Ovary (tissue), 7 donors: ENCODE measurements at regions not wholly inside any gene's neighbourhood (a gene's known extent, or its start where the extent isn't known, plus 50 kb on each side); places are given as distances from the start of the nearest gene placed in this dataset.

ENCODE experiments used
- DNase-seq, 5 donors: peaks; one replicate each; pipeline ENCODE4 v3.0.0-alpha.2; 2019 to 2020
- H3K27ac ChIP-seq, 2 donors: fragments of 200-600 bp; one replicate each; pipeline versions ENCODE4 v1.5.1 to v1.8.0; 2019 to 2022
- H3K27me3 ChIP-seq: fragments of 200-600 bp; one replicate; pipeline ENCODE4 v1.8.0; 2022
- H3K36me3 ChIP-seq: fragments of 200-600 bp; sonication (generic); one replicate; pipeline ENCODE4 v1.5.1; 2019
- H3K4me1 ChIP-seq: one replicate; pipeline ENCODE4 v1.8.1; 2013; ENCODE audit warnings: mild to moderate bottlenecking, moderate library complexity; ENCODE audit not compliant: insufficient read depth
- H3K4me3 ChIP-seq: fragments of 200-600 bp; sonication (generic); one replicate; pipeline ENCODE4 v1.5.1; 2017
- H3K9me3 ChIP-seq, 2 donors: fragments of 200-600 bp in 1 of 2; sonication (generic) in 1 of 2; one replicate each; pipeline versions ENCODE4 v1.5.1 to v1.8.1; 2013 to 2019; ENCODE audit warnings: mild to moderate bottlenecking in 1 of 2, moderate library complexity in 1 of 2
- CTCF ChIP-seq, 3 donors: fragments of 450-650 bp in 2 of 3; fragments of 200-600 bp in 1 of 3; IDR thresholded peaks; one replicate each; pipeline versions ENCODE4 v1.5.1 to v1.8.0; 2016 to 2022; ENCODE audit warnings: antibody characterized with exemption in 3 of 3, mild to moderate bottlenecking in 1 of 3
- EP300 ChIP-seq: sonication (generic); formaldehyde crosslinking; IDR thresholded peaks from one replicate; pipeline ENCODE4 v1.6.1; 2017; ENCODE audit warnings: antibody characterized with exemption
- POLR2A ChIP-seq: fragments of 450-650 bp; IDR thresholded peaks from one replicate; pipeline ENCODE4 v1.6.1; 2017; ENCODE audit warnings: antibody characterized with exemption, mild to moderate bottlenecking, moderate library complexity
- WGBS, 3 donors: extraction: QIAGEN DNeasy Blood & Tissue Kit in 1 of 3; methylation state at CpG; one replicate each; pipeline versions ENCODE4 v1.1.5 to v1.1.7; 2013 to 2017; 5-methylcytosine and 5-hydroxymethylcytosine counted together
- intact Hi-C, 4 donors: fragments of 100-400 bp; cut with DNase I; formaldehyde crosslinking; loops; one replicate each; pipeline versions ENCODE4 v1.11.0 to v1.15.1; 2022 to 2023
- donor health status: DM: no; HTN: no; CAD: no; lungs with moderate emphysema.
- donor health status: DM: no; HTN: no; CAD: no.
- donor health status: Bipolar disorder and iron deficiency.
- donor health status: DM: no; HTN: no; CAD: no.
- donor health status: DM: yes; HTN: yes; CAD: no.

DNA sequence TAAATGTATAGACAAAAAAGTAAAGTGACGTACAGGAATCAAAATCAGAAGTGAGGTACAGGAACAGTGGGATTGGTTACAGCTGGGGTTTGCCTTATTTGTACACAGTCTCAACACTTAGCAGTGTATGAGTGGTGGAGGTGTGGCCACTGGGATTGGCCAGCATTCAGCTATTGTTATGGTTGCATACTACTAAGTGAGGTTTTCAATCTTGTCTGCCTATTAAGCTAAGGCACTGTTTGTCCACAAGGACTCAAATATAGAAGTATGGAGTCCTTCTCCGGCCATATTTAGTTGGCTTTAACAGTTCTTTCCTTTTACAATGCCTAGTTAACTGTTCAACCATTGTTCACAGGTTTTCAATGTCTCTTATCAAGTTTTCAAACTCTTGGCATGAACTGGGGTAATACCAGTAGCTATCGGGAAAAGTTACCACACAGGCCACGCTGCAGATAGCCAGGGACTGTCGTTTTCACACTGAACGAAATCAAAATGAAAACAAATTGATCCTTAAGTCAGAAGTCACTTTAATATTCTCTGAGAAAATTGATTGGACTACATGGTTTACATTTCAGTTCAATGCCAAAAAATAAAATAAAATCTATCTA, 176.0 kb upstream of the FREM1 start:
- no peaks in the 10 kb centered on the region for H3K9me3 ChIP-seq
- no peaks in the 10 kb centered on the region for H3K27me3 ChIP-seq
- no peaks in the 10 kb centered on the region for H3K4me1 ChIP-seq
- no peak for DNase-seq
- H3K36me3 ChIP-seq: no peaks in the 10 kb centered on the region
- intact Hi-C loops: no loop called here
- 69 to 78% (median 70%) methylated on average over 6 of the region's 6 CpGs for WGBS, 3 donors
- no peak overlapping the region for H3K27ac ChIP-seq
- no peak for TF ChIP-seq POLR2A
- no peak for TF ChIP-seq CTCF (IDR thresholded peaks at IDR 0.05)
- no peak for TF ChIP-seq EP300
- no peak overlapping the region for H3K4me3 ChIP-seq

DNA sequence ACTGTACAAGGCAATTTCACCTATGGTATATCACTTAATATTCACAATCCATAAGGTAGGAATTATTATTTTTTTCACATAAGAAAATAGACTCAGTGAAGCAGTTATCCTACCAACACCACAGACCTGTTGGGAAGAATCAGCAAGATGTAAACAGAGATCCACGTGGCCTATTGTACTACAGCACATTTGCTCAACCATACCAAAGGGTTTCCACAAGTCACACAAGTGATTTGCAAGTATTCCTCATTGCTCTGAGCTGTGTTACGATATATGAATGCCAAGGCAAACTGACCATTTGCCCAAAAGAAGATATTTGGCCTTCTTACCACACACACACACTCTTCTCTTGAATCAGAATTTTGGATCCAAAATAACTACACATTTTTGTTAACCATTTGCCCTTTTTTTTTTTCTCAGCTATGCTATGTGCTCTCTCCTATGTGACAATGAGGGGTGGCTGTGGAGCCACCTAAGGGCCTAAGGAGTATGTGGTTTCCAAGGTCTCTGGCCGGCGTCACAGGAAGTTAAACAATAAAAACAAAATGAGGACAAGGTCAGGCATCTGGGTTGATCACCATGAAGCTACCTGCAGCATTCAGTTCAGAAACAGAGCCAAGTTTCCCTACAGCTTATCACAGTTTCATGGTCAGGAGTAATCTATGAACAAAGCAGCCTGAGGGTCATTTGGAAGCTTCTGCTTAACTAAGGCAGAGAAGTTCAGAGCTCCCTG, 171.0 kb upstream of the FREM1 start:
- WGBS, 3 donors: 50 to 71% (median 60%) methylated on average over 4 of the region's 4 CpGs
- H3K36me3 ChIP-seq: no peaks in the 10 kb centered on the region
- no peaks in the 10 kb centered on the region for H3K4me1 ChIP-seq
- no peak overlapping the region for H3K4me3 ChIP-seq
- H3K27me3 ChIP-seq: no peaks in the 10 kb centered on the region
- no peak overlapping the region for H3K27ac ChIP-seq
- TF ChIP-seq EP300 (no peak), POLR2A (no peak), CTCF (IDR thresholded peaks at IDR 0.05) (no peak)
- no peaks in the 10 kb centered on the region for H3K9me3 ChIP-seq
- intact Hi-C loops: no loop called here
- no peak for DNase-seq

DNA sequence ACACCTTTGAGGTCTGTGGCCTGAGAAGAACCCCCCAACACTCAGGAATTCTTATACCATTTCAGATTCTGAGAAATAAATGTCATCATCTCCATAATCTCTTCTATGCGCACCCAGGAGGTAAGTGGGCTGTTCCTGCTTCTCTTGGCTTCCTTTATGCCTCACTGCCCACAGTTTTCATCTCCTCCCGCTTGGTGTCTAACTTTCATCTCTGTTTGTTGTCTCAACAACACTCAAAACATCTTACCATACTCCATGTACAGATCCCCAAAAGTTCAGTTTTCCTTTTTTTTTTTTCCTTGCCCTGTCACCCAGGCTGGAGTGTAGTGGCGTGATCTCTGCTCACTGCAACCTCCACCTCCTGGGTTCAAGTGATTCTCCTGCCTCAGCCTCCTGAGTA, 170.2 kb upstream of the FREM1 start:
- no peaks in the 10 kb centered on the region for H3K36me3 ChIP-seq
- H3K9me3 ChIP-seq: no peaks in the 10 kb centered on the region
- H3K27ac ChIP-seq: no peak overlapping the region
- no peak overlapping the region for H3K4me3 ChIP-seq
- no peak for DNase-seq
- WGBS, 3 donors: 61 to 89% (median 61%) methylated on average over 3 of the region's 3 CpGs
- H3K27me3 ChIP-seq: no peaks in the 10 kb centered on the region
- no peaks in the 10 kb centered on the region for H3K4me1 ChIP-seq
- no peak for TF ChIP-seq EP300
- TF ChIP-seq POLR2A: no peak
- TF ChIP-seq CTCF (IDR thresholded peaks at IDR 0.05): no peak
- intact Hi-C loops: no loop called here

DNA sequence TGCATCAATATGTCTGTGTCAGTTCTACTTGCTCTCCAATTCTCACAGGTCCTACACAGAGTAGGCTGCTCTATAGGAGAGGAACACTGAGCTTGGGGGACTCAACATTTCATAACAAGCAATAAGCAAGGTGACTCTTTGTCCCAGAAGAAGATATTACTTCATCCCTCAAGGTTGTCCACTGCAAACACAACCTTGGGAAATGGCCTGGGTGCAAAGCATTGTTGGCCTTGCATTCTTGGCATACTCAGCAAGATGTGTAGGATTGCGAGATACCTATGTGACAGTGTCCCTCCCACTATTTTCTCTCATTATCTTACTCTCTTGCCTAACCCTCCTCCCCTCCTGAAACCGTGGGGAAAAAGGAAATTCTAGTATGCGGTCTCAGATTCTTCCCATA, 169.8 kb upstream of the FREM1 start:
- H3K4me1 ChIP-seq: no peaks in the 10 kb centered on the region
- TF ChIP-seq CTCF (IDR thresholded peaks at IDR 0.05) (no peak), EP300 (no peak)
- intact Hi-C loops: no loop called here
- no peak overlapping the region for H3K27ac ChIP-seq
- no peak for DNase-seq
- H3K36me3 ChIP-seq: no peaks in the 10 kb centered on the region
- H3K4me3 ChIP-seq: no peak overlapping the region
- 81 to 86% (median 83%) methylated on average over 3 of the region's 3 CpGs for WGBS, 3 donors
- no peaks in the 10 kb centered on the region for H3K9me3 ChIP-seq
- H3K27me3 ChIP-seq: no peaks in the 10 kb centered on the region
